ENCODE measurements at regions not wholly inside any gene's neighbourhood (a gene's known extent, or its start where the extent isn't known, plus 50 kb on each side); places are given as distances from the start of the nearest gene placed in this dataset.

- Histone ChIP-seq H3K4me3 (ENCODE audit: low read depth in 1 of 5, low read length in 5 of 5) (no peak overlapping the region), H3K9me3 (ENCODE audit: control insufficient read depth in 5 of 5, low read length in 5 of 5) (no peaks in the 10 kb centered on the region), H3K27ac (ENCODE audit: low read depth, low read length) (no peak overlapping the region), H3K27me3 (ENCODE audit: control insufficient read depth in 5 of 5, insufficient read depth in 4 of 5, low read length in 5 of 5) (no peaks in the 10 kb centered on the region), H3K36me3 (ENCODE audit: control insufficient read depth in 5 of 5, insufficient read depth in 5 of 5, low read length in 5 of 5) (no peaks in the 10 kb centered on the region), H3K9ac (ENCODE audit: low read length in 5 of 5) (no peak overlapping the region), H3K4me1 (ENCODE audit: control insufficient read depth in 5 of 5, insufficient read depth in 5 of 5, low read length in 5 of 5) (peaks cover 0 to 5% (median 0%) of the 10 kb centered on the region in 5 donors)
Observed at GRCh38 chr7:18174996-18175395, 147.3 kb upstream of the PRPS1L1 start.

DNA sequence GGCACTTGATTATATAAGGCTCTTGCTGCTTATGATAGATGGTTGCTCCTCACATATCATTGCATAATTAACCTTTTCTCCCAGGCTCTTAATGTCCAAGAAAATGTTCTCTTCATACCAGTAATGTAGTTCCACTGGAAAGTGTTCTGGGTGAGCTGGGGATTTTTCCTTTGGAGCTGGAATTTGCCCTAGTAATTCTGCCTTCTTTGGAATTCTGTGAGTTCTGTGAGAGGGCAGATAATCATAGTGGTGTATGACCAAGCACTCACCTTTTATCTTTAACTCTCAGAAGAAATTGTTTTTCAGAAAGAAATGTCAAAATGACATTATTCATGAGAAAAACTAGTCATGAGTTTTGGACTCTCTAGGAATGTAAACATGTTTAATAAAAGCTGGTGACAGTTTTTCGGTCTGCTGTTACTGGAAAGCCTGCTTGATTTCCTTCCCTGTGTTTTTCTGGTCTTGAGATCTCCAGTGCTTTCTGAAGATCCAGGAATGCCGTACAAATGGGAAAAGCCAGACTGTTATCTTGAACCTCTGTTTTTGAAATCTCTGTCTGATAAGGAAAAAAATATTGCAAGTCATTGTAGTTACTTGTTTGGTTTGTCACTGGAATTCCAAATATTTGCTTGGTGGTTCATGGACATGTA, 148.3 kb upstream of the PRPS1L1 start:
- H3K36me3 ChIP-seq (ENCODE audit: control insufficient read depth in 5 of 5, insufficient read depth in 5 of 5, low read length in 5 of 5), result no peaks in the 10 kb centered on the region
- H3K9me3 ChIP-seq (ENCODE audit: control insufficient read depth in 5 of 5, low read length in 5 of 5), result no peaks in the 10 kb centered on the region
- H3K4me1 ChIP-seq (ENCODE audit: control insufficient read depth in 5 of 5, insufficient read depth in 5 of 5, low read length in 5 of 5), result peaks cover 0 to 5% (median 0%) of the 10 kb centered on the region in 5 donors
- H3K4me3 ChIP-seq (ENCODE audit: low read depth in 1 of 5, low read length in 5 of 5), result no peak overlapping the region
- H3K27me3 ChIP-seq (ENCODE audit: control insufficient read depth in 5 of 5, insufficient read depth in 4 of 5, low read length in 5 of 5), result no peaks in the 10 kb centered on the region
- no peak overlapping the region for H3K27ac ChIP-seq (ENCODE audit: low read depth, low read length)
- no peak overlapping the region for H3K9ac ChIP-seq (ENCODE audit: low read length in 5 of 5)

- Histone ChIP-seq H3K4me3 (ENCODE audit: low read depth in 1 of 5, low read length in 5 of 5) (no peak overlapping the region), H3K4me1 (ENCODE audit: control insufficient read depth in 5 of 5, insufficient read depth in 5 of 5, low read length in 5 of 5) (peaks cover 0 to 5% (median 0%) of the 10 kb centered on the region in 5 donors), H3K9ac (ENCODE audit: low read length in 5 of 5) (no peak overlapping the region), H3K27ac (ENCODE audit: low read depth, low read length) (no peak overlapping the region), H3K9me3 (ENCODE audit: control insufficient read depth in 5 of 5, low read length in 5 of 5) (no peaks in the 10 kb centered on the region), H3K36me3 (ENCODE audit: control insufficient read depth in 5 of 5, insufficient read depth in 5 of 5, low read length in 5 of 5) (no peaks in the 10 kb centered on the region), H3K27me3 (ENCODE audit: control insufficient read depth in 5 of 5, insufficient read depth in 4 of 5, low read length in 5 of 5) (no peaks in the 10 kb centered on the region)
Observed at GRCh38 chr7:18177129-18177814, 149.6 kb upstream of the PRPS1L1 start.

GRCh38 chr7:18177815-18178660, 150.4 kb upstream of the PRPS1L1 start:
- Histone ChIP-seq H3K36me3 (ENCODE audit: control insufficient read depth in 5 of 5, insufficient read depth in 5 of 5, low read length in 5 of 5) (no peaks in the 10 kb centered on the region), H3K4me3 (ENCODE audit: low read depth in 1 of 5, low read length in 5 of 5) (no peak overlapping the region)

DNA sequence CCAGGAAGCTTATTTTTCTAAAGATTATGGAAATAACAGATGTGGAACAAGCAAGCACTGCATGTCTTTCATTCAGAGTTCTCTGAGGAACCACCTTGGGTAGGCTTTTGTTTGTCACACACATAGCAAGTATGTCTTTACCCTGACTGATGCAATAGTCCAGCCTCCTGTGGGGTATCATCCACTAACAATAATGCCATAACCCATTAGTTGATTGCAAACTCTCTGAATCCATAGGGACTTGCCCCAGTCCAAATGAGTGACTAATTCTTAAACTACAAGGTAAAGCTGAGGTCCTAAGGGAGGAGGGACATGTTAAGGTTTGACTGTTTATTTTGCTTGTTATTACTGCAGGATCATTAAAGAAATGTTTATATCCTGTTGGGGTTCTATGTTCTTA, 151.4 kb upstream of the PRPS1L1 start:
- H3K4me3 ChIP-seq (ENCODE audit: low read depth in 1 of 5, low read length in 5 of 5), result no peak overlapping the region
- no peaks in the 10 kb centered on the region for H3K9me3 ChIP-seq (ENCODE audit: control insufficient read depth in 5 of 5, low read length in 5 of 5)
- H3K27me3 ChIP-seq (ENCODE audit: control insufficient read depth in 5 of 5, insufficient read depth in 4 of 5, low read length in 5 of 5), result no peaks in the 10 kb centered on the region
- H3K36me3 ChIP-seq (ENCODE audit: control insufficient read depth in 5 of 5, insufficient read depth in 5 of 5, low read length in 5 of 5), result no peaks in the 10 kb centered on the region
- peaks cover 0 to 5% (median 0%) of the 10 kb centered on the region in 5 donors for H3K4me1 ChIP-seq (ENCODE audit: control insufficient read depth in 5 of 5, insufficient read depth in 5 of 5, low read length in 5 of 5)
- H3K9ac ChIP-seq (ENCODE audit: low read length in 5 of 5), result no peak overlapping the region
- no peak overlapping the region for H3K27ac ChIP-seq (ENCODE audit: low read depth, low read length)

More at GRCh38 chr7:18177815-18178660, 150.4 kb upstream of the PRPS1L1 start:
- Histone ChIP-seq H3K9me3 (ENCODE audit: control insufficient read depth in 5 of 5, low read length in 5 of 5) (no peaks in the 10 kb centered on the region), H3K9ac (ENCODE audit: low read length in 5 of 5) (no peak overlapping the region), H3K4me1 (ENCODE audit: control insufficient read depth in 5 of 5, insufficient read depth in 5 of 5, low read length in 5 of 5) (peaks cover 0 to 5% (median 0%) of the 10 kb centered on the region in 5 donors), H3K27ac (ENCODE audit: low read depth, low read length) (no peak overlapping the region), H3K27me3 (ENCODE audit: control insufficient read depth in 5 of 5, insufficient read depth in 4 of 5, low read length in 5 of 5) (no peaks in the 10 kb centered on the region)

GRCh38 chr7:18180685-18181084, 153.0 kb upstream of the PRPS1L1 start:
- H3K4me3 ChIP-seq (ENCODE audit: low read depth in 1 of 5, low read length in 5 of 5), result no peak overlapping the region
- H3K4me1 ChIP-seq (ENCODE audit: control insufficient read depth in 5 of 5, insufficient read depth in 5 of 5, low read length in 5 of 5), result peaks cover 0 to 5% (median 0%) of the 10 kb centered on the region in 5 donors
- H3K27me3 ChIP-seq (ENCODE audit: control insufficient read depth in 5 of 5, insufficient read depth in 4 of 5, low read length in 5 of 5), result no peaks in the 10 kb centered on the region
- H3K27ac ChIP-seq (ENCODE audit: low read depth, low read length), result no peak overlapping the region
- no peak overlapping the region for H3K9ac ChIP-seq (ENCODE audit: low read length in 5 of 5)
- H3K36me3 ChIP-seq (ENCODE audit: control insufficient read depth in 5 of 5, insufficient read depth in 5 of 5, low read length in 5 of 5), result no peaks in the 10 kb centered on the region
- H3K9me3 ChIP-seq (ENCODE audit: control insufficient read depth in 5 of 5, low read length in 5 of 5), result no peaks in the 10 kb centered on the region

DNA sequence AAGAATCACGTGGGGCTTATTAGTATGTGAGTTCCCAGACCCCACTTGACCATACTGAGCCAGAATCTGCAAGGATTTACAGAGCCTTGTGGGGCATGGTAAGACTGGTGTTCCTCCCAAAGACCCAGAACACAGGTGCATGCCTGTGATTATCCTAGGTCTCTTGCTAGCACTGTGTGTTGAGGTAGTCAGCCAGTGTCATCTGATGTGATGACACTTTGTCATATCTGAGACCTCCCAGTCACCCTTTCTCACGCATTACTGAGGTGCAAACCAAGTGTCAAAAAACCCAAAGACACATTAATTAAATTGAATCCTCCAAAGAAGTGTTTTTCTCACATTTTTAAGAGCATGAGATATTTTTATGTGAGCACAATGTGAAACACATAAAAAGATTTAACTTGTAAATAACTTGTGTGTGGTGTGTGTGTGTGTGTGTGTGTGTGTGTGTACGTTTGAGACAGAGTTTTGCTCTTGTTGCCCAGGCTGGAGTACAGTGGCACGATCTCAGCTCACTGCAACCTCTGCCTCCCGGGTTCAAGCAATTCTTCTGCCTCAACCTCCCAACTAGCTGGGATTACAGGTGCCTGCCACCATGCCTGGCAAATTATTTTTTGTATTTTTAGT, 162.0 kb upstream of the PRPS1L1 start:
- no peak overlapping the region for H3K9ac ChIP-seq (ENCODE audit: low read length in 5 of 5)

GRCh38 chr7:18191341-18191740, 163.7 kb upstream of the PRPS1L1 start:
- peaks cover 0 to 4% (median 0%) of the 10 kb centered on the region in 5 donors for H3K9me3 ChIP-seq (ENCODE audit: control insufficient read depth in 5 of 5, low read length in 5 of 5)
- no peak overlapping the region for H3K9ac ChIP-seq (ENCODE audit: low read length in 5 of 5)
- H3K27me3 ChIP-seq (ENCODE audit: control insufficient read depth in 5 of 5, insufficient read depth in 4 of 5, low read length in 5 of 5), result no peaks in the 10 kb centered on the region
- H3K4me1 ChIP-seq (ENCODE audit: control insufficient read depth in 5 of 5, insufficient read depth in 5 of 5, low read length in 5 of 5), result peaks cover 0 to 3% (median 0%) of the 10 kb centered on the region in 5 donors
- no peaks in the 10 kb centered on the region for H3K36me3 ChIP-seq (ENCODE audit: control insufficient read depth in 5 of 5, insufficient read depth in 5 of 5, low read length in 5 of 5)
- no peak overlapping the region for H3K27ac ChIP-seq (ENCODE audit: low read depth, low read length)
- H3K4me3 ChIP-seq (ENCODE audit: low read depth in 1 of 5, low read length in 5 of 5), result no peak overlapping the region

More for the DNA sequence above, 162.0 kb upstream of the PRPS1L1 start:
- Histone ChIP-seq H3K4me3 (ENCODE audit: low read depth in 1 of 5, low read length in 5 of 5) (no peak overlapping the region), H3K27me3 (ENCODE audit: control insufficient read depth in 5 of 5, insufficient read depth in 4 of 5, low read length in 5 of 5) (no peaks in the 10 kb centered on the region), H3K9me3 (ENCODE audit: control insufficient read depth in 5 of 5, low read length in 5 of 5) (peaks cover 0 to 4% (median 0%) of the 10 kb centered on the region in 5 donors), H3K4me1 (ENCODE audit: control insufficient read depth in 5 of 5, insufficient read depth in 5 of 5, low read length in 5 of 5) (peaks cover 0 to 3% (median 0%) of the 10 kb centered on the region in 5 donors), H3K36me3 (ENCODE audit: control insufficient read depth in 5 of 5, insufficient read depth in 5 of 5, low read length in 5 of 5) (no peaks in the 10 kb centered on the region), H3K27ac (ENCODE audit: low read depth, low read length) (no peak overlapping the region)

DNA sequence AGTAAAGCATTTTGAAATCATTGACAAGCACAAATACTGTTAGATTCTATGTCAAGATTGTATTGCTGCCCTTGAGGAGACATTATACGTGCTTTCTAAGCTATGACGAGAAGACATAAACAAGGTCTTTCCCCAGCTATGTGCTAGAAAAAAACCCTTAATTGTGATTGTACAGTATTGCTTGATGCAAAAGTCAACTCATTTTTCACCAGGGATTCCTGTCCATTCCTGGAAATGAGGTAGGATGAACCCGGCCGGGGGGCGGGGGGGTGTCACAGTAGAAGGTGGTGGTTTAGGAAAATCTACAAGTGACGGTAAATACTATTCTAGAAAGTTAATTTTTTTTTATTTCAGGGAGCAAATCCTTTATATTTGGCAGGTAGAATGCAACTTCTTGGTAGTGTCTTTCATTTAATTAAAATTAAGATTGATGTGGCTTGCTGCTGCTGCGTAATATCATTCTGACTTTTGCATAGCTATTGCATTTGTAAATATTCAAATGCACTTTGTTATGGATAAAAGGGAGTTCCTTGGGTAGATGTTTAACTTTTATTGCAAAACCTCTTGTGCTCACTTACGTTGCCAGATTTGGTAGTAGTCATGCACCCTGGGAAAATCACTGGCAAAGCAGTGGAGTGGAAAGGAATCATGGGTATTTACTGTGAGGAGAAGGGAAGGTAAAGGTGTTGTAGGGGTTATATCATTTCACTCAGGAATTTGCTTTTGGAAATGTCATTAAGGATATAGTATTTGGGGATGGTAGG, 164.4 kb upstream of the PRPS1L1 start:
- H3K9me3 ChIP-seq (ENCODE audit: control insufficient read depth in 5 of 5, low read length in 5 of 5), result peaks cover 0 to 4% (median 0%) of the 10 kb centered on the region in 5 donors
- no peak overlapping the region for H3K9ac ChIP-seq (ENCODE audit: low read length in 5 of 5)
- no peaks in the 10 kb centered on the region for H3K36me3 ChIP-seq (ENCODE audit: control insufficient read depth in 5 of 5, insufficient read depth in 5 of 5, low read length in 5 of 5)
- peaks cover 0 to 3% (median 0%) of the 10 kb centered on the region in 5 donors for H3K4me1 ChIP-seq (ENCODE audit: control insufficient read depth in 5 of 5, insufficient read depth in 5 of 5, low read length in 5 of 5)
- H3K4me3 ChIP-seq (ENCODE audit: low read depth in 1 of 5, low read length in 5 of 5), result no peak overlapping the region
- H3K27ac ChIP-seq (ENCODE audit: low read depth, low read length), result no peak overlapping the region
- H3K27me3 ChIP-seq (ENCODE audit: control insufficient read depth in 5 of 5, insufficient read depth in 4 of 5, low read length in 5 of 5), result no peaks in the 10 kb centered on the region

All from subcutaneous abdominal adipose tissue (tissue), 5 donors.